ENCODE measurements at regions not wholly inside any gene's neighbourhood (a gene's known extent, or its start where the extent isn't known, plus 50 kb on each side); places are given as distances from the start of the nearest gene placed in this dataset.

GRCh38 chr15:77557564-77557963 is 75.1 kb downstream of the LINGO1 start:
- no peak for DNase-seq

GRCh38 chr15:77557144-77557543 is 75.6 kb downstream of the LINGO1 start:
- DNase-seq = no peak

GRCh38 chr15:77556622-77557021 is 76.1 kb downstream of the LINGO1 start:
- DNase-seq = no peak

GRCh38 chr15:77555232-77555631 is 77.5 kb downstream of the LINGO1 start:
- no peak for DNase-seq

- no peak for DNase-seq
Observed at GRCh38 chr15:77554306-77555080, 78.2 kb downstream of the LINGO1 start.

- no peak for DNase-seq
Observed at GRCh38 chr15:77553695-77554094, 79.0 kb downstream of the LINGO1 start.

GRCh38 chr15:77553257-77553656 is 79.5 kb downstream of the LINGO1 start:
- DNase-seq = no peak

- no peak for DNase-seq
Observed at GRCh38 chr15:77552066-77552465, 80.6 kb downstream of the LINGO1 start.

GRCh38 chr15:77550301-77551251 is 82.1 kb downstream of the LINGO1 start:
- DNase-seq = no peak

- no peak for DNase-seq
Observed at GRCh38 chr15:77549576-77550288, 83.0 kb downstream of the LINGO1 start.

GRCh38 chr15:77548589-77549557 is 83.8 kb downstream of the LINGO1 start:
- no peak for DNase-seq

- DNase-seq = no peak
Observed at GRCh38 chr15:77547801-77548588, 84.7 kb downstream of the LINGO1 start.

GRCh38 chr15:77546870-77547269 is 85.8 kb downstream of the LINGO1 start:
- no peak for DNase-seq

- DNase-seq = peak; percentile 58
Observed at GRCh38 chr15:77546050-77546501, 86.6 kb downstream of the LINGO1 start.

GRCh38 chr15:77545058-77545457 is 87.7 kb downstream of the LINGO1 start:
- no peak for DNase-seq

GRCh38 chr15:77544162-77544561 is 88.5 kb downstream of the LINGO1 start:
- DNase-seq = no peak

GRCh38 chr15:77543159-77543882 is 89.4 kb downstream of the LINGO1 start:
- DNase-seq = peak; percentile 93

GRCh38 chr15:77542491-77543001 is 90.2 kb downstream of the LINGO1 start:
- peak; percentile 18 for DNase-seq

GRCh38 chr15:77541421-77542181 is 91.1 kb downstream of the LINGO1 start:
- no peak for DNase-seq
